ENCODE measurements at regions not wholly inside any gene's neighbourhood (a gene's known extent, or its start where the extent isn't known, plus 50 kb on each side); places are given as distances from the start of the nearest gene placed in this dataset.

DNA sequence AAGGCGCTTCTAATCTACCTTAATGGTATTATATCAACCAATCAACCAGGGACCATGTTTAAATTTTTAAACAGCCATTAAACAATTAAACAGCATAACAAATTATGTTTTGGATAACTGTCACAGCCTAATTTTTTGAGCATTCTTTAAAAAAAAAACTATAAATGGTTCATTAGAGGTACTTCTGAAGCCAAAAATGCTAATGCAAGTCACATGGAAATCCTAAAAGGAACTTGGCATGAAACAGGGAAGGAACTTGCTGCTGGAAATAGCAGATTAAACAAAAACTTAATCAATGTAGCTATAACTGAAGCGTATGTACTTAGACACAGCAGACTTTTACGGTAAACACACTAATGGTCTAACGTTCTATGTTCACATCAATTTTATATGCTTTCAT, 190.2 kb upstream of the BTG1 start:
- TF ChIP-seq, protein P1, sequence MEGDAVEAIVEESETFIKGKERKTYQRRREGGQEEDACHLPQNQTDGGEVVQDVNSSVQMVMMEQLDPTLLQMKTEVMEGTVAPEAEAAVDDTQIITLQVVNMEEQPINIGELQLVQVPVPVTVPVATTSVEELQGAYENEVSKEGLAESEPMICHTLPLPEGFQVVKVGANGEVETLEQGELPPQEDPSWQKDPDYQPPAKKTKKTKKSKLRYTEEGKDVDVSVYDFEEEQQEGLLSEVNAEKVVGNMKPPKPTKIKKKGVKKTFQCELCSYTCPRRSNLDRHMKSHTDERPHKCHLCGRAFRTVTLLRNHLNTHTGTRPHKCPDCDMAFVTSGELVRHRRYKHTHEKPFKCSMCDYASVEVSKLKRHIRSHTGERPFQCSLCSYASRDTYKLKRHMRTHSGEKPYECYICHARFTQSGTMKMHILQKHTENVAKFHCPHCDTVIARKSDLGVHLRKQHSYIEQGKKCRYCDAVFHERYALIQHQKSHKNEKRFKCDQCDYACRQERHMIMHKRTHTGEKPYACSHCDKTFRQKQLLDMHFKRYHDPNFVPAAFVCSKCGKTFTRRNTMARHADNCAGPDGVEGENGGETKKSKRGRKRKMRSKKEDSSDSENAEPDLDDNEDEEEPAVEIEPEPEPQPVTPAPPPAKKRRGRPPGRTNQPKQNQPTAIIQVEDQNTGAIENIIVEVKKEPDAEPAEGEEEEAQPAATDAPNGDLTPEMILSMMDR (IDR thresholded peaks at IDR 0.05) = no peak
- TF ChIP-seq EZH2 (IDR thresholded peaks at IDR 0.05) (no peak), EZH2phosphoT487 (IDR thresholded peaks at IDR 0.05) (no peak)

All from neural progenitor cell (in vitro differentiated cells).